ENCODE measurements at regions not wholly inside any gene's neighbourhood (a gene's known extent, or its start where the extent isn't known, plus 50 kb on each side); places are given as distances from the start of the nearest gene placed in this dataset.
A peak's percentile ranks its signal among the peaks of the same experiment; 100 is the strongest.
"Not testable (repeated sequence)": the region's sequence is repeated elsewhere in the genome, so short reads cannot be mapped to it uniquely, and the experiment has no call there.

- H3K9me3 ChIP-seq: no peaks in the 10 kb centered on the region
- no peaks in the 10 kb centered on the region for H3K27me3 ChIP-seq
- no peak overlapping the region for H3K4me3 ChIP-seq
- no peaks in the 10 kb centered on the region for H3K4me1 ChIP-seq
- H3K27ac ChIP-seq: no peak overlapping the region
- intact Hi-C loops (cut with DNase I; ENCODE audit: low total_unique reads): no loop called here
- TF ChIP-seq POLR2A (IDR thresholded peaks at IDR 0.05) (no peak), CTCF (IDR thresholded peaks at IDR 0.05) (no peak)
- no peak for DNase-seq
- H3K36me3 ChIP-seq: no peaks in the 10 kb centered on the region
These were observed 339.7 kb downstream of the THBS2 start for GRCh38 chr6:168913866-168914469.

GRCh38 chr6:168913231-168913865, 340.3 kb downstream of the THBS2 start:
- H3K36me3 ChIP-seq; H3K9me3 ChIP-seq; H3K27ac ChIP-seq; H3K27me3 ChIP-seq; DNase-seq; intact Hi-C loops (cut with DNase I; ENCODE audit: low total_unique reads); H3K4me3 ChIP-seq; H3K4me1 ChIP-seq: not testable (repeated sequence)

- Histone ChIP-seq H3K4me3 (no peak overlapping the region), H3K27ac (peak overlapping the region in 1 of 2 donors; percentile 28), H3K27me3 (no peaks in the 10 kb centered on the region), H3K36me3 (no peaks in the 10 kb centered on the region), H3K4me1 (no peaks in the 10 kb centered on the region), H3K9me3 (no peaks in the 10 kb centered on the region)
- DNase-seq: no peak
- TF ChIP-seq CTCF (IDR thresholded peaks at IDR 0.05) (no peak), POLR2A (IDR thresholded peaks at IDR 0.05) (no peak)
- intact Hi-C loops (cut with DNase I; ENCODE audit: low total_unique reads): no loop called here
These were observed 344.4 kb downstream of the THBS2 start for GRCh38 chr6:168909288-168909687.

- TF ChIP-seq POLR2A (IDR thresholded peaks at IDR 0.05): no peak
- peak; percentile 33 to 53 (median 36) for TF ChIP-seq CTCF (IDR thresholded peaks at IDR 0.05)
- DNase-seq: no peak
- Histone ChIP-seq H3K36me3 (no peaks in the 10 kb centered on the region), H3K27ac (peak overlapping the region in 1 of 2 donors; percentile 28), H3K4me1 (no peaks in the 10 kb centered on the region), H3K4me3 (no peak overlapping the region), H3K9me3 (no peaks in the 10 kb centered on the region), H3K27me3 (no peaks in the 10 kb centered on the region)
- intact Hi-C loops (cut with DNase I; ENCODE audit: low total_unique reads): no loop called here
These were observed 344.8 kb downstream of the THBS2 start for GRCh38 chr6:168908887-168909286.

- Histone ChIP-seq H3K9me3 (no peaks in the 10 kb centered on the region), H3K27ac (no peak overlapping the region), H3K4me1 (no peaks in the 10 kb centered on the region), H3K27me3 (no peaks in the 10 kb centered on the region), H3K4me3 (no peak overlapping the region), H3K36me3 (no peaks in the 10 kb centered on the region)
- intact Hi-C loops (cut with DNase I; ENCODE audit: low total_unique reads): no loop called here
- TF ChIP-seq CTCF (IDR thresholded peaks at IDR 0.05) (no peak), POLR2A (IDR thresholded peaks at IDR 0.05) (no peak)
- DNase-seq: no peak
These were observed 345.5 kb downstream of the THBS2 start for GRCh38 chr6:168908166-168908565.
